ENCODE measurements at regions not wholly inside any gene's neighbourhood (a gene's known extent, or its start where the extent isn't known, plus 50 kb on each side); places are given as distances from the start of the nearest gene placed in this dataset.

GRCh38 chr2:6441800-6442199, 423.9 kb downstream of the CMPK2 start:
- Histone ChIP-seq H3K4me3 (no peak overlapping the region), H3K4me1 (no peaks in the 10 kb centered on the region), H3K27ac (no peak overlapping the region), H3K27me3 (replicated peaks in 1 of 7) (no peaks in the 10 kb centered on the region), H3K36me3 (no peaks in the 10 kb centered on the region), H3K9me3 (no peaks in the 10 kb centered on the region)
- TF ChIP-seq POLR2A (IDR thresholded peaks at IDR 0.05) (no peak), CTCF (IDR thresholded peaks at IDR 0.05 in 8 of 11, conservative IDR thresholded peaks at IDR 0.05 in 3 of 11) (no peak), POLR2AphosphoS5 (IDR thresholded peaks at IDR 0.05) (no peak)
- 79 to 83% (median 80%) methylated on average over 2 of the region's 2 CpGs for WGBS, 5 donors
- intact Hi-C loops (cut with DNase I; ENCODE audit: low total_unique reads) = no loop called here
- DNase-seq = no peak

- Histone ChIP-seq H3K4me1 (no peaks in the 10 kb centered on the region), H3K27me3 (replicated peaks in 1 of 7) (no peaks in the 10 kb centered on the region), H3K9me3 (no peaks in the 10 kb centered on the region), H3K36me3 (no peaks in the 10 kb centered on the region), H3K4me3 (no peak overlapping the region), H3K27ac (no peak overlapping the region)
- 50 to 63% (median 59%) methylated on average over 3 of the region's 3 CpGs for WGBS, 5 donors
- TF ChIP-seq POLR2A (IDR thresholded peaks at IDR 0.05) (no peak), POLR2AphosphoS5 (IDR thresholded peaks at IDR 0.05) (no peak), CTCF (IDR thresholded peaks at IDR 0.05 in 8 of 11, conservative IDR thresholded peaks at IDR 0.05 in 3 of 11) (no peak)
- no peak for DNase-seq
- intact Hi-C loops (cut with DNase I; ENCODE audit: low total_unique reads) = no loop called here
Measured at GRCh38 chr2:6442252-6442985, 423.3 kb downstream of the CMPK2 start.

GRCh38 chr2:6443061-6443823, 422.5 kb downstream of the CMPK2 start:
- 79 to 92% (median 83%) methylated on average over 4 of the region's 4 CpGs for WGBS, 5 donors

More at GRCh38 chr2:6443061-6443823, 422.5 kb downstream of the CMPK2 start:
- H3K9me3 ChIP-seq = no peaks in the 10 kb centered on the region
- DNase-seq = no peak
- TF ChIP-seq POLR2AphosphoS5 (IDR thresholded peaks at IDR 0.05) (no peak), POLR2A (IDR thresholded peaks at IDR 0.05) (no peak), CTCF (IDR thresholded peaks at IDR 0.05 in 8 of 11, conservative IDR thresholded peaks at IDR 0.05 in 3 of 11) (no peak)
- no peaks in the 10 kb centered on the region for H3K4me1 ChIP-seq
- no peaks in the 10 kb centered on the region for H3K36me3 ChIP-seq
- intact Hi-C loops (cut with DNase I; ENCODE audit: low total_unique reads) = no loop called here
- H3K4me3 ChIP-seq = no peak overlapping the region
- no peaks in the 10 kb centered on the region for H3K27me3 ChIP-seq (replicated peaks in 1 of 7)
- no peak overlapping the region for H3K27ac ChIP-seq

All from spleen (tissue), 11 donors.